GM23338 (cell line): ENCODE measurements at regions not wholly inside any gene's neighbourhood (a gene's known extent, or its start where the extent isn't known, plus 50 kb on each side); places are given as distances from the start of the nearest gene placed in this dataset.

Source experiments
- ATAC-seq: fragments of 200-7000 bp; cut with Tn5 transposase; 3 replicates; pipeline ENCODE4 v1.9.1; 2020
- DNase-seq: peaks from one replicate; pipeline ENCODE4 v3.0.0-alpha.2; 2015; ENCODE audit warnings: low spot score
- H2AFZ ChIP-seq: fragments of 200-600 bp; sonication (generic); 2 replicates; pipeline ENCODE4 v1.8.0; 2016; ENCODE audit warnings: antibody characterized with exemption, mild to moderate bottlenecking, moderate library complexity
- H3F3A ChIP-seq: fragments of 200-600 bp; sonication (generic); replicated peaks from 2 replicates; pipeline ENCODE4 v1.8.0; 2017; ENCODE audit warnings: antibody characterized with exemption, mixed run types, low read depth
- H3K27ac ChIP-seq: fragments of 200-600 bp; sonication (generic); 2 replicates; pipeline ENCODE4 v1.6.1; 2016; ENCODE audit warnings: low read depth
- H3K27me3 ChIP-seq: fragments of 200-600 bp; sonication (generic); 2 replicates; pipeline ENCODE4 v1.8.0; 2016; ENCODE audit warnings: mild to moderate bottlenecking, mixed run types, moderate library complexity; ENCODE audit not compliant: insufficient read depth
- H3K36me3 ChIP-seq: fragments of 200-600 bp; sonication (generic); 2 replicates; pipeline ENCODE4 v1.8.0; 2016; ENCODE audit warnings: mild to moderate bottlenecking; ENCODE audit not compliant: insufficient read depth
- H3K4me1 ChIP-seq: fragments of 200-600 bp; sonication (generic); 2 replicates; pipeline ENCODE4 v1.8.0; 2016; ENCODE audit warnings: mild to moderate bottlenecking, moderate library complexity; ENCODE audit not compliant: insufficient read depth
- H3K4me2 ChIP-seq: fragments of 200-600 bp; sonication (generic); 2 replicates; pipeline ENCODE4 v1.7.1; 2017; ENCODE audit warnings: mixed run types
- H3K4me3 ChIP-seq: fragments of 200-600 bp; sonication (generic); 2 replicates; pipeline ENCODE4 v1.6.1; 2016; ENCODE audit warnings: mixed run types
- H3K79me2 ChIP-seq: fragments of 200-600 bp; sonication (generic); replicated peaks from 2 replicates; pipeline ENCODE4 v1.8.0; 2017; ENCODE audit warnings: mild to moderate bottlenecking; ENCODE audit not compliant: insufficient read depth
- H3K9me2 ChIP-seq: fragments of 200-600 bp; sonication (generic); 2 replicates; pipeline ENCODE4 v1.8.0; 2017; ENCODE audit not compliant: insufficient read depth
- H4K20me1 ChIP-seq: fragments of 200-600 bp; sonication (generic); replicated peaks from 2 replicates; pipeline ENCODE4 v1.8.0; 2017; ENCODE audit warnings: mild to moderate bottlenecking; ENCODE audit not compliant: insufficient read depth
- H3K27ac Mint-ChIP-seq: 2 replicates; pipeline ENCODE4 v1.8.0; 2020; ENCODE audit warnings: inconsistent platforms, mild to moderate bottlenecking, moderate library complexity, mixed read lengths
- H3K27me3 Mint-ChIP-seq: 3 replicates; pipeline ENCODE4 v1.8.0; 2022; ENCODE audit warnings: low read depth, mild to moderate bottlenecking, moderate library complexity, mixed read lengths, inconsistent platforms; ENCODE audit not compliant: insufficient read depth, poor library complexity
- H3K36me3 Mint-ChIP-seq: 3 replicates; pipeline ENCODE4 v1.8.0; 2021; ENCODE audit warnings: low read depth, mild to moderate bottlenecking, inconsistent platforms, moderate library complexity, mixed read lengths
- H3K4me1 Mint-ChIP-seq: 3 replicates; pipeline ENCODE4 v1.8.0; 2020; ENCODE audit warnings: mild to moderate bottlenecking, inconsistent platforms, mixed read lengths
- H3K4me3 Mint-ChIP-seq: 3 replicates; pipeline ENCODE4 v1.8.0; 2021; ENCODE audit warnings: moderate library complexity, mild to moderate bottlenecking, inconsistent platforms, mixed read lengths
- H3K9me3 Mint-ChIP-seq: 3 replicates; pipeline ENCODE4 v1.8.0; 2020; ENCODE audit warnings: moderate library complexity, mild to moderate bottlenecking, inconsistent platforms, mixed read lengths
- CREB1 ChIP-seq: fragments of 250-450 bp; sonication (Bioruptor Pico); IDR thresholded peaks from 2 replicates; pipeline ENCODE4 v1.5.0; 2020; ENCODE audit warnings: low read depth, mild to moderate bottlenecking, moderate library complexity
- CTCF ChIP-seq, 2 experiments: fragments of 200-600 bp in 1 of 2; sonication (generic) in 1 of 2; conservative IDR thresholded peaks; 2 replicates each; pipeline versions ENCODE4 v1.5.1 to v1.6.1; 2016 to 2017; ENCODE audit warnings: antibody characterized with exemption in 2 of 2, low read depth in 2 of 2, mild to moderate bottlenecking in 2 of 2, moderate library complexity in 1 of 2
- ETS1 ChIP-seq: IDR thresholded peaks from 2 replicates; pipeline ENCODE4 v1.6.1; 2016; ENCODE audit warnings: antibody characterized with exemption
- EZH2 ChIP-seq: fragments of 200-600 bp; sonication (generic); IDR thresholded peaks from one replicate; pipeline ENCODE4 v1.8.0; 2017; ENCODE audit warnings: antibody characterized with exemption, mild to moderate bottlenecking, low read depth; ENCODE audit not compliant: unreplicated experiment
- EZH2phosphoT487 ChIP-seq: fragments of 200-600 bp; sonication (generic); IDR thresholded peaks from one replicate; pipeline ENCODE4 v1.8.1; 2018; ENCODE audit warnings: antibody characterized with exemption; ENCODE audit not compliant: unreplicated experiment
- JUNB ChIP-seq: IDR thresholded peaks from one replicate; pipeline ENCODE4 v1.6.1; 2016; ENCODE audit warnings: antibody characterized with exemption; ENCODE audit not compliant: unreplicated experiment
- NANOG ChIP-seq: IDR thresholded peaks from 2 replicates; pipeline ENCODE4 v1.6.1; 2016; ENCODE audit warnings: antibody characterized with exemption, borderline replicate concordance
- REST ChIP-seq: IDR thresholded peaks from one replicate; pipeline ENCODE4 v1.6.1; 2018; ENCODE audit warnings: antibody characterized with exemption; ENCODE audit not compliant: unreplicated experiment
- STAT1 ChIP-seq: IDR thresholded peaks from one replicate; pipeline ENCODE4 v1.6.1; 2016; ENCODE audit warnings: antibody characterized with exemption; ENCODE audit not compliant: unreplicated experiment
- ZNF331 ChIP-seq: fragments of 250-450 bp; sonication (Bioruptor Pico); IDR thresholded peaks from 2 replicates; pipeline ENCODE4 v1.5.0; 2020; ENCODE audit warnings: low read depth, mild to moderate bottlenecking, moderate library complexity

GRCh38 chr2:129430911-129431310 is 548.6 kb upstream of the RAB6C start (continued):
- TF ChIP-seq REST (no peak), ZNF331 (CRISPR knock-in tag) (no peak), CTCF (conservative IDR thresholded peaks at IDR 0.05; ENCODE audit: low read depth in 2 of 2) (no peak), STAT1 (no peak), NANOG (no peak)

GRCh38 chr2:129431881-129432280 is 547.6 kb upstream of the RAB6C start:
- DNase-seq (no peak), ATAC-seq (no peak)
- Mint-ChIP-seq H3K27me3 (peaks cover 7% of the 10 kb centered on the region), H3K9me3 (no peaks in the 10 kb centered on the region), H3K36me3 (no peaks in the 10 kb centered on the region), H3K4me3 (no peak overlapping the region), H3K4me1 (no peaks in the 10 kb centered on the region; the same call in 2 of the 3 replicates), H3K27ac (no peak overlapping the region)
- Histone ChIP-seq H3K36me3 (no peaks in the 10 kb centered on the region), H3K79me2 (no peaks in the 10 kb centered on the region), H3K27ac (no peak overlapping the region), H3K27me3 (no peaks in the 10 kb centered on the region), H3K4me3 (no peak overlapping the region), H2AFZ (no peak overlapping the region), H3K9me2 (peaks cover 2% of the 10 kb centered on the region; the same call in 1 of the 2 replicates), H4K20me1 (no peaks in the 10 kb centered on the region), H3K4me1 (no peaks in the 10 kb centered on the region), H3K4me2 (no peak overlapping the region), H3F3A (no peaks in the 10 kb centered on the region)
- TF ChIP-seq ETS1 (no peak), EZH2phosphoT487 (no peak)

- Histone ChIP-seq H3K9me2 (peaks cover 2% of the 10 kb centered on the region; the same call in 1 of the 2 replicates), H3K27me3 (no peaks in the 10 kb centered on the region), H4K20me1 (no peaks in the 10 kb centered on the region), H3K36me3 (no peaks in the 10 kb centered on the region), H3K4me2 (no peak overlapping the region), H3K4me1 (no peaks in the 10 kb centered on the region), H3F3A (no peaks in the 10 kb centered on the region), H3K27ac (no peak overlapping the region), H2AFZ (no peak overlapping the region), H3K79me2 (no peaks in the 10 kb centered on the region), H3K4me3 (no peak overlapping the region)
- Mint-ChIP-seq H3K9me3 (no peaks in the 10 kb centered on the region), H3K36me3 (no peaks in the 10 kb centered on the region), H3K4me1 (no peaks in the 10 kb centered on the region), H3K4me3 (no peak overlapping the region), H3K27ac (no peak overlapping the region), H3K27me3 (peaks cover 2% of the 10 kb centered on the region)
- no peak for TF ChIP-seq CREB1 (CRISPR knock-in tag)
- TF ChIP-seq REST: no peak
- TF ChIP-seq EZH2: no peak
- TF ChIP-seq JUNB: no peak
- ATAC-seq: no peak
- DNase-seq: no peak
Observed at GRCh38 chr2:129436809-129437208, 542.7 kb upstream of the RAB6C start.
